ENCODE measurements at regions not wholly inside any gene's neighbourhood (a gene's known extent, or its start where the extent isn't known, plus 50 kb on each side); places are given as distances from the start of the nearest gene placed in this dataset.

DNA sequence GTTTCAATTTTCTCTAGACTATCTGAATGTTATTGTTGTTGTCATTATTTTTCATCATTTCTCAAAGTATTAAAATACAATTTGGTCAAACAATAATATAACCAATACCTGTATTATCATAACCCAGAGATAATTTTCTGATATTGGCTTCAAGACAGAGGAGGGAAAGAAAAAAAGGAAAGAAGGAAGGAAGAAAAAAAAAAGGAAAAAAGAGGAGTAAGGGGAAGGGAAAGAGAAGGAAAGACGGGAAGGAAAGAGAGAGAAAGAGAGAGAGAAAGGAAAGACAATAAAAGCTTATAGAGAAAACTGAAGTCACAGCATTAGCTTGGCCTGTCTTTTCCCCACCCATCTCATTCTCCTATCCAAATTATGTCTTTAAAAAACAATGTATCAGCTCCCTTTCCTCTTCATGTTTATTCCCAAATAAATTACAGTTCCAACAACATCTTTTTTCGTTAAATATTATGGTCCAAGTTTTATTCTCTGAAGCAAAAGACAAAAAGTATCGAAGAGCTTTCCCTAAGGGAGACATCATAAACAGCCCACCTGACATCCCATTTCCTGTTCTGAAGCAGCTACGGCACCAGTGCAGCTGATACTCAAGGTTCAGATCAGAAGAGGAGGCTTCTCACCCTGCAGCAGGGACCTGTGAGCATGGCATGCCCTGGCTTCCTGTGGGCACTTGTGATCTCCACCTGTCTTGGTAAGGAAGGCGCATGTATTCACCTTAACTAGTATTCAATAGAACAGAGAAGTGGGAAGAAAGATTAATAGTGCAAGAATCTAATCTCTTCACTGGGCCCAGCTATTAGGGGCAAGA, 308.3 kb downstream of the DAD1 start:
- TF ChIP-seq Cebpa-rat (IDR thresholded peaks at IDR 0.05): no peak
- Histone ChIP-seq H3K36me3 (no peaks in the 10 kb centered on the region), H4K20me1 (no peaks in the 10 kb centered on the region), H3K9ac (no peak overlapping the region), H3K27ac (no peak overlapping the region), H3K9me3 (no peaks in the 10 kb centered on the region), H3K27me3 (no peaks in the 10 kb centered on the region), H3K4me1 (no peaks in the 10 kb centered on the region), H3K4me3 (no peak overlapping the region), H3K4me2 (no peak overlapping the region)

DNA sequence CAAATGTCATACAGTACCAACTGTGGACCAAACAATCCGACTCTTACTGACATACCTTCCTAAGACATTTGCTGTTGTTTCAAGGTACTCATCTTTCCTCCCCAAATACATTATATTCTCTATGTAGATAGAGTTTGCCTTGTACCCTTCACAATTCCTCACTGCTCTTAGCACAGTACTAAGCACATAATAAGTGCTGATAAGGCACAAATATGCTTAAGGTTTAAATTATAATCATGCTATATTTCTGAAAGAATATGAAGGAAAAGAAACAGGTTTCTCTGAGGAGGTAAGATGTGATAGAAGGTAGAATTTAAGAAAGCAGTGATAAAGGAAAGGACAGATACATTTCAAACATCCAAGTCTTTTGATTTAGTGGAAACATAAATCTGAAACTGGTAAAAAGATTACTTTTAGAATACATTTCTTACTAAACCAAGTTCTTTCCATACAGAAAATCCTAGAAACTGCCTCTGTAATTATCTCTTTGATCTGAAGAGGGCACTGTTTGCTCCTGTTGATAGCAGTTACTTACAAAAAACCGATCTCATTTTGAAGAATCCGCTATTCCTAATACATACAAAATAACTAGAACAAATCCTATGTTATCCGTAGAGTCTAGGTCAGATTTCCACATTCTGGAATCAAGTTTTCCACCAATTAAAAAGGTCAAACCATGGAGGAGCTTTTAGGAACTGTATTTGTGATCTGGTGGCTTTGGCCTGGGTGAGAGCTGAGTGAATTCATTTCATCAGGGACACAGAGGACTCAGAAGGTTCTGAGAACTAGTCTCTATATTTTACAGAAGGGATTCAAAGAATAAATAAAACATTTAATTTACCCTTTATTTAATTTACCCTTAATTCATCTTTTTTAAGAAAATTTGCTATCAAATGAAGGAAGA, 311.9 kb downstream of the DAD1 start:
- Histone ChIP-seq H3K4me2 (no peak overlapping the region), H3K27me3 (no peaks in the 10 kb centered on the region), H3K4me3 (no peak overlapping the region)

DNA sequence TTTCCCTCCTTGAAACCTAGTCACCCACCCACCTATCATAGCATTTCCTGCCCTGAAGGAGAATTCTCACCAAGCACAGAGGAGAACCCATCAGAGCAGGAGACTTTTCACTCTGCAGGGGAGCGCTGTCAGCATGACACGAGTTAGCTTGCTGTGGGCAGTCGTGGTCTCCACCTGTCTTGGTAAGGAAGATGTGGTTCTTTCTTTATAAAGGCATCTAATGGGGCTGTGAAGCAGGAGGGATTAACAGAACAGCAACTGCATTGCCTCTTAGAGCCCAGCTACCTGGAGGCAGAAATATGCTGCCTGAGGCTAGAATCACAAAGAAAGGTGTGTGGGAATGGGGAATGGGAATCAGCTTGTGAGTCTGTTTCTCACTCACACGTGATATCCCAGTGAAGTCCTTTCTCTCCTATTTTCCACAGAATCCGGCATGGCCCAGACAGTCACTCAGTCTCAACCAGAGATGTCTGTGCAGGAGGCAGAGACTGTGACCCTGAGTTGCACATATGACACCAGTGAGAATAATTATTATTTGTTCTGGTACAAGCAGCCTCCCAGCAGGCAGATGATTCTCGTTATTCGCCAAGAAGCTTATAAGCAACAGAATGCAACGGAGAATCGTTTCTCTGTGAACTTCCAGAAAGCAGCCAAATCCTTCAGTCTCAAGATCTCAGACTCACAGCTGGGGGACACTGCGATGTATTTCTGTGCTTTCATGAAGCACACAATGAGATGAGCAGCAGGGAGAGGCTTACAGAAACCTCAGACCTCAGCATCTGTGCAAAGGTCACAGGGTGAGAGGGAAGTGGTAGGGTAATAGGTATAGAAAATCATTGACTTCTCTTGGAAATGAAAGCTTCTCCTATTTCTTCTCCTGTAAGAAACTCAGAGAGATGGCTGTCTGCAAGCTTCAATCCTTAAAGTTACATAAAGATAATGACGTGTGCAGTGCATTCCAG, 316.9 kb downstream of the DAD1 start:
- no peak for TF ChIP-seq Cebpa-rat (IDR thresholded peaks at IDR 0.05)
- H3K9me3 ChIP-seq: no peaks in the 10 kb centered on the region
- H3K36me3 ChIP-seq: no peaks in the 10 kb centered on the region
- no peaks in the 10 kb centered on the region for H3K27me3 ChIP-seq
- H3K4me1 ChIP-seq: no peaks in the 10 kb centered on the region
- H3K4me2 ChIP-seq: no peak overlapping the region
- no peak overlapping the region for H3K9ac ChIP-seq
- H3K27ac ChIP-seq: no peak overlapping the region
- H4K20me1 ChIP-seq: no peaks in the 10 kb centered on the region
- no peak overlapping the region for H3K4me3 ChIP-seq

More for the DNA sequence above, 311.9 kb downstream of the DAD1 start:
- no peaks in the 10 kb centered on the region for H3K9me3 ChIP-seq
- no peak overlapping the region for H3K9ac ChIP-seq
- H4K20me1 ChIP-seq: no peaks in the 10 kb centered on the region
- TF ChIP-seq Cebpa-rat (IDR thresholded peaks at IDR 0.05): no peak
- no peaks in the 10 kb centered on the region for H3K4me1 ChIP-seq
- no peak overlapping the region for H3K27ac ChIP-seq
- no peaks in the 10 kb centered on the region for H3K36me3 ChIP-seq

DNA sequence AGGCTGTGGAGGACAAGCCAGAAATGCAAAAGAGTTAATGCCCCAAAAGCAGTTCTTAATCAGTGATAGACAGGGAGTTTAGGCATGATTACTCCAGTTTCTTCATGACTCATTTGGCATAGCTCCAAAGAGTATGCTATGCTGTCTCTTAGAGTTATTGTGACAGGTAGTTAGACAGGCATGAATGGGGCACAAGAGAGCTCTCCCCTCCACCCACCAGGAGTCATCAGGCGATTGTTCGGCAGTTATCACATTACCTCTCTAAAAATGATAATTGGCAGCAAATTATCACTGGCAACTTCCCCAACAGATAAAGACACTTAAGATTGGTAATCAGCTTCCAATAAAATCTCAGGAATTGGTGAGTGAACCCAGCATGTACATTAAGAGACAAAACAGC, 320.1 kb downstream of the DAD1 start:
- H3K4me3 ChIP-seq: no peak overlapping the region
- TF ChIP-seq Cebpa-rat (IDR thresholded peaks at IDR 0.05): no peak
- H3K4me2 ChIP-seq: no peak overlapping the region
- H3K9ac ChIP-seq: no peak overlapping the region
- H3K27ac ChIP-seq: no peak overlapping the region
- no peaks in the 10 kb centered on the region for H4K20me1 ChIP-seq
- H3K4me1 ChIP-seq: no peaks in the 10 kb centered on the region
- no peaks in the 10 kb centered on the region for H3K27me3 ChIP-seq
- H3K9me3 ChIP-seq: no peaks in the 10 kb centered on the region
- H3K36me3 ChIP-seq: no peaks in the 10 kb centered on the region

DNA sequence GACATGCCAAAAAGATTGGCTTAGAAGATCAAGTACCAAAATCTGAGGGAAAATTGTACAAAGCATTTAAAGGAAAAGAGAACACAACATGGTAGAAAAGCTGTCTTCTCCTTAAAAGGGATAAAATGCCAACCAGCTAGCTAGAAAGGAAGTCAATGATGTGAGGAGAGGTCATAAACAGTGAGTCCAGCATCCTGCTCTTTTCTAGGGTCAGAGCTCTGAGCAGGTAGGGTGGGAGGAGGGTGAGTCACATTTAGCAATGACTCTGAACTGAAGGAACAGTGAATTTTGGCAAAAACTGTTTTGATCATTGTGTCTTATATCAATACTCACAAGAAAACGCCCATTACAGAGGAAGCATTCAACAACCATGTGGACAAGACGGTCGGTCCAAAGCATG, 322.3 kb downstream of the DAD1 start:
- Histone ChIP-seq H4K20me1 (no peaks in the 10 kb centered on the region), H3K9ac (no peak overlapping the region), H3K9me3 (no peaks in the 10 kb centered on the region), H3K4me2 (no peak overlapping the region), H3K27me3 (no peaks in the 10 kb centered on the region), H3K4me1 (no peaks in the 10 kb centered on the region), H3K4me3 (no peak overlapping the region), H3K36me3 (no peaks in the 10 kb centered on the region), H3K27ac (no peak overlapping the region)
- TF ChIP-seq Cebpa-rat (IDR thresholded peaks at IDR 0.05): no peak

DNA sequence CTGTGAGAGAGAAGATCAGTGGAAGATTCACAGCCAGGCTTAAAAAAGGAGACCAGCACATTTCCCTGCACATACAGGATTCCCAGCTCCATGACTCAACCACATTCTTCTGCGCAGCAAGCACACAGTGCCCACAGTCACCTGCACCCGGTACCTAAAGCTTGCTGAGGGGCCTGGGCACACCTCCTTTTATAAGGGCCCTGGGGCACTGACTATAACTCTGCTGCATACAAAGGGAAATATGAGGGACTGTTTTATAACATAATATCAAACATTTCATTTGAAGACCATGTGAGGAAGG, 322.9 kb downstream of the DAD1 start:
- Histone ChIP-seq H4K20me1 (no peaks in the 10 kb centered on the region), H3K4me2 (no peak overlapping the region), H3K4me1 (no peaks in the 10 kb centered on the region), H3K27ac (no peak overlapping the region), H3K36me3 (no peaks in the 10 kb centered on the region), H3K9me3 (no peaks in the 10 kb centered on the region), H3K4me3 (no peak overlapping the region), H3K27me3 (no peaks in the 10 kb centered on the region), H3K9ac (no peak overlapping the region)
- TF ChIP-seq Cebpa-rat (IDR thresholded peaks at IDR 0.05): no peak

DNA sequence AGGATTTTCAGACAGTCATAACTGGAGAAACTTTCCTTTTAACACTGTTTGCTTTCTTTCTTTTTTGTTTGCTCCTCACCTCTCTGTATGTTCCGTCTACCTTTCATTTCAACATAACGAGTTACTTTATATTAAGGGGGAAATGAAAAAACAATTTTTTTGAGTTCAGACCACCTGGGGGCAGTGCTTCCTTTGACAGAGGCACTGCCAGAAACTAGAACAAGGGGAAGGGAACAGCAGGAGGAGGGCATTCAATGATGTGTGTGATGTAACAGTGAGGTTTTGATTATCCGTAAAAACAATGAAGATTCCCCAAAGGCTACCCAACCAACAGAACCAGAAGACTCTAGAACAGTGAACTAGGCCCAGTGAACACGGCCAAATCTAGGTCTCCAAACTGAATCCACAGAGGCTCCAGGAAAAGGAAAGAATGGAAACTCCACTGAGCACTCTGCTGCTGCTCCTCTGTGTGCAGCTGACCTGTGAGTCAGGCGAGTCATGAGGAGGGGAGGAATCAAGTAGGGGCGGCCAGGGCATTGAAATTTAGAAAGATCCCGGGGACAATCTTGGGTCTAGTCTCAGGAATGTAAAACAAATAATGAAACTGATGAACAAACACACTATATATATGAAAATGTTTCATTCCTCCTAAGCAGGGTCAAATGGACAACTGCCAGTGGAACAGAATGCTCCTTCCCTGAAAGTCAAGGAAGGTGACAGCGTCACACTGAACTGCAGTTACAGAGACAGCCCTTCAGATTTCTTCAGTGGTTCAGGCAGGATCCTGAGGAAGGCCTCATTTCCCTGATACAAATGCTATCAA, 323.5 kb downstream of the DAD1 start:
- Histone ChIP-seq H3K9ac (no peak overlapping the region), H3K4me1 (no peaks in the 10 kb centered on the region), H3K9me3 (no peaks in the 10 kb centered on the region), H3K27ac (no peak overlapping the region), H3K4me3 (no peak overlapping the region), H3K4me2 (no peak overlapping the region), H3K27me3 (no peaks in the 10 kb centered on the region), H4K20me1 (no peaks in the 10 kb centered on the region), H3K36me3 (no peaks in the 10 kb centered on the region)
- TF ChIP-seq Cebpa-rat (IDR thresholded peaks at IDR 0.05): no peak

DNA sequence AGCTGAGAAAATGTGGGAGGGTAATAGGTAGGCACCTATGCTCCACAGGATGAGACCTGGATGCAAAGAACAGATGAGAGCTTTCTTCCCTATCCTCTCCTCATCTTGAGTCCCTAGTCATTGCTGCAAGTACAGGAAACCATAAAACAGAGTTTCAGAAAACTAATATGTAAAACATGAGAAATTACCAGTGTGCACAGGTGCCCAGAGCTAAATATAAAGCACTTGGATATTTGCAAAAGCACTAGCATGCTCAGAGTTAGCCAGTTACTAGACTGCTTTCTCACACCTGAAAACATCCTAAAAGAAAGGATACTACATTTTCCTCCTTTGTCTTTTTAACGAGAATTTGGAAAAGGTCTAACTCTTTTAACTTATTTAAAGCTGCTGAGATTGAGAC, 324.3 kb downstream of the DAD1 start:
- H3K27me3 ChIP-seq: no peaks in the 10 kb centered on the region
- no peak overlapping the region for H3K9ac ChIP-seq
- no peak overlapping the region for H3K4me2 ChIP-seq
- H3K36me3 ChIP-seq: no peaks in the 10 kb centered on the region
- no peak for TF ChIP-seq Cebpa-rat (IDR thresholded peaks at IDR 0.05)
- H4K20me1 ChIP-seq: no peaks in the 10 kb centered on the region
- H3K4me3 ChIP-seq: no peak overlapping the region
- no peaks in the 10 kb centered on the region for H3K9me3 ChIP-seq
- no peaks in the 10 kb centered on the region for H3K4me1 ChIP-seq
- H3K27ac ChIP-seq: no peak overlapping the region

DNA sequence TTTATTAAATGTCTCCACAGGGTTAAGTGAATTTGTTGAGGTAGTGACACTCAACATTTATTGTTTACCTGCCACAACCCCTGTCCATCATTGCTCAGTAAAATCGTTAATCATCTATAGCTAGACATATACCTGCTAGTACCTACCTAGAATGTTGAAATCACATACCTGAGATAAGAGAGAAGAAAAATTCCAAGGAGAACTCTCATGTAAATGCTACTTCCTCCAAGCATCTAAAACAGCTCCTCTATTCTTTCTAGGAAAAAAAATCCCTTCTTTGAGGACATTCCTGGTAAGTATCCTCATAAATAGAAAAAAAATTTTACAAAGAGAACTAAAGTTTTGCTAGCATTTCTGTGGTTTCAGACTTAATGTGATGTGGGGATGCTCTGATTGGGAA, 325.1 kb downstream of the DAD1 start:
- TF ChIP-seq Cebpa-rat (IDR thresholded peaks at IDR 0.05): no peak

More for the DNA sequence above, 325.1 kb downstream of the DAD1 start:
- Histone ChIP-seq H4K20me1 (no peaks in the 10 kb centered on the region), H3K4me3 (no peak overlapping the region), H3K36me3 (no peaks in the 10 kb centered on the region), H3K27me3 (no peaks in the 10 kb centered on the region), H3K4me1 (no peaks in the 10 kb centered on the region), H3K9me3 (no peaks in the 10 kb centered on the region), H3K4me2 (no peak overlapping the region), H3K27ac (no peak overlapping the region), H3K9ac (no peak overlapping the region)

Data from BLaER1 (cell line).